Astrocyte of the spinal cord (primary cell): ENCODE measurements at regions not wholly inside any gene's neighbourhood (a gene's known extent, or its start where the extent isn't known, plus 50 kb on each side); places are given as distances from the start of the nearest gene placed in this dataset.

Source experiments
- DNase-seq: peaks from one replicate; pipeline ENCODE4 v3.0.0; 2011; ENCODE audit warnings: low read depth, low spot score
- H3K4me3 ChIP-seq: 2 replicates; pipeline ENCODE4 v1.5.1; 2011; ENCODE audit warnings: low read depth, mild to moderate bottlenecking, low read length, moderate library complexity
- CTCF ChIP-seq: IDR thresholded peaks from 2 replicates; pipeline ENCODE4 v1.5.1; 2012; ENCODE audit warnings: low read depth, mild to moderate bottlenecking, low read length, inconsistent platforms
- in situ Hi-C: cut with HindIII; loops from 2 replicates; pipeline ENCODE4 v1.10.0; 2017; ENCODE audit warnings: low sequenced_read_pairs

DNA sequence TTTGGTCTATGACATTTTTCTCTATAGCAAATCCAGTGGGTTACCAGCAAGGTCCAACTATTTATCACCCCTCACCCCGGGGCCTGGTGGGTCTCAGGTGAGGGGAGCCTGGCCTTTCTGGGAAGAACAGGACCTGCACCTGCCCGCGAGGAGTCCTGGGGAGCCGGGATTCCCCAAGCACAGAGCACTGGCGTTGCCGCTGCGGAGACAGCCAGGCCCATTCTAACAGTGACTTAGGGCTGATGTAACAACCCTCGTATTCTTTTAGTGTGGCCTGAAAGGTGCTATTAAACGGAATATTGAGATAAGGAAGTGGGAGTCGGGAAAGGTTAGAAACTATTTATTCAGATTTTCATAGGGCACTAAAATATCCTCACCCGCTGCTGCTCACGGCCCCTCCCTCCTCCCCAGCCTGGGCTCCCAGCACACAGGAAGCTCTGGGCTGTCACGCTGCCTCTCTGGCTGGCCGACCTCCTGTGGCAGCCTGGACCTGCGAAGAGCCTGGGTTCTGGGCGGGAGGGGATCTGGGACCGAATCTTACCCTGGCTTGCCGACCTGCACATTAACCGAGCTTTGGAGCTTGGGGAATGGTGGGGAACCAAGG, 141.2 kb downstream of the MIAT start:
- TF ChIP-seq CTCF: no peak
- in situ Hi-C loops: no loop called here
- no peak for DNase-seq
- no peak overlapping the region for H3K4me3 ChIP-seq

GRCh38 chr22:26800858-26801257, 143.5 kb downstream of the MIAT start:
- no peak overlapping the region for H3K4me3 ChIP-seq
- DNase-seq: no peak
- in situ Hi-C loops: no loop called here
- no peak for TF ChIP-seq CTCF

- DNase-seq: no peak
- in situ Hi-C loops: no loop called here
- no peak for TF ChIP-seq CTCF
- no peak overlapping the region for H3K4me3 ChIP-seq
These were observed 144.1 kb downstream of the MIAT start for GRCh38 chr22:26801449-26801848.

GRCh38 chr22:26804315-26804714, 146.9 kb downstream of the MIAT start:
- H3K4me3 ChIP-seq: no peak overlapping the region
- TF ChIP-seq CTCF: no peak
- DNase-seq: no peak
- in situ Hi-C loops: no loop called here

DNA sequence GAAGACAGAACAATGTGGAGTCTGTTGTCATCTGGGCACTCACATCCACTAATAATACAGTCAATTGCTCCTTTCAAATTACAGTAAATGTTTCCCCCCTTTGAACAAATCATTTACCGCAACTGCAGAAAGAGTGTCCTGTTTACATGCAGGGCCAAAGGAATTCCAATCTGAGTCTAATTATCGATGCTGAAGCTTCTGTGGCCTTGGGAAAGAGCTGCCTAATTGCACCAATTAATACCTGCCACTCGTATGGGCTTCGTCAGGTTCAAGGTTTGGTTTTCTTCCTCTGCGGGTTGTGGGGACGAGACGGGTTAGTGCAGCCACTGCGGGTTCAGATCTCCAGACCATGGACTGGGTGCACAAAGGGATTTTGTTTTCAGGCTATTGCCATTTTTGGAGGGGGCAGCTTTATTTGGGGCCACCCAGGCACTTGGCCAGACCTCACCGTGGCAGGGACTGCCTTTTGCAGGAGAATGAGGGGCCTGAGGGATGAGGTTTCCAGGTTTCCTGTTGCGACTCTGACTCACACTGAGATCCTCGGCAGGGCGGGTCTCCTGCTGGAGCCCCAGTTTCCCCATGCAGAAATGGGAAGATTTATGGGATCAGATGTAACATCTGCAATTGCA, 147.6 kb downstream of the MIAT start:
- in situ Hi-C loops: no loop called here
- peak; percentile 41 for DNase-seq
- no peak overlapping the region for H3K4me3 ChIP-seq
- no peak for TF ChIP-seq CTCF

DNA sequence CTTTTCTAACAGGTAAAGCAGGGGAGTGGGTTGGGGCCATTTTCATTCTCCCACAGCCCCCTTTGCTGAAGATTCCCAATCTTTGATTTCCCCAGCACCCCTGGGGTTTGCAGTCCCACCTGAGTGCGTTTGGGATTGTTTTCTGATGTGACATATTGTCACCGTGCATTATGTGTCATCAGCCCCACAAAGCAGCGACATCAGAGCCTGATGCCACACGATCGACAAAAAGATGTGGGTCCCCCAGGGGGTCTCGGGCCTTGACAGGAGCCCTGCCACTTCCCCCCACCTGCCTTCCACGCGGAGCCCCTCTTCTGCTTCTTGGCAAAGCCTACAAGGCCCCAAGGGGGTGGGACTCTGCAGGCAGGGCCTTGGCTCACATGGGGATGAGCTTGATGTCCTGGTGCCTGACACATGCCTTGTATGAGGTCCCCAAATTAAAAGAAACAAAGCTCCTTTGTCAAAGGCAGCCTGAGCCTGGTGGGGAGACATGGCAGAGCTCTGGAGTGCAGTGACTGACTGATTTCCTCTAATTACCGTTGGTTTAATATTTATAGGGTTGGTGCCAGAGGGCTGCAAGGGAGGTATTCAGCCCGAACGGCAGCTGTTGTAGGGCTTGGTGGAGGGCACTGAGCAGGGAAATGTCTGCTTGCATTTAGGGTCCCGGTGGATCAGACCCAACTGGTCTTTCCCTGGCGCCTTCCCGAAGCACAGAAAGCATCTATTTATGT, 149.2 kb downstream of the MIAT start:
- no peak for DNase-seq
- in situ Hi-C loops: no loop called here
- no peak for TF ChIP-seq CTCF
- no peak overlapping the region for H3K4me3 ChIP-seq
